GM12878 (cell line): ENCODE measurements at regions not wholly inside any gene's neighbourhood (a gene's known extent, or its start where the extent isn't known, plus 50 kb on each side); places are given as distances from the start of the nearest gene placed in this dataset.

Experiments used
- CTCF ChIP-seq, 3 experiments: IDR thresholded peaks in 2 of 3; conservative IDR thresholded peaks in 1 of 3; 2 replicates each; pipeline ENCODE4 v1.5.1; 2011; ENCODE audit warnings: low read depth in 3 of 3, low read length in 3 of 3, mild to moderate bottlenecking in 3 of 3, control low read depth in 2 of 3, moderate library complexity in 2 of 3, inconsistent platforms in 1 of 3, mixed read lengths in 1 of 3; ENCODE audit not compliant: control insufficient read depth in 2 of 3, insufficient read depth in 1 of 3; ENCODE audit errors: extremely low read depth in 1 of 3
- FOXM1 ChIP-seq: IDR thresholded peaks from 2 replicates; pipeline ENCODE4 v1.6.1; 2012; ENCODE audit warnings: low read depth, mild to moderate bottlenecking, inconsistent platforms, low read length, moderate library complexity
- MEF2A ChIP-seq: IDR thresholded peaks from 2 replicates; pipeline ENCODE4 v1.6.1; 2011; ENCODE audit warnings: low read depth, mild to moderate bottlenecking, low read length, moderate library complexity; ENCODE audit not compliant: insufficient read depth
- MLLT1 ChIP-seq: fragments of 450-650 bp; IDR thresholded peaks from 2 replicates; pipeline ENCODE4 v1.6.1; 2016; ENCODE audit warnings: mild to moderate bottlenecking
- SIN3A ChIP-seq: IDR thresholded peaks from 2 replicates; pipeline ENCODE4 v1.6.1; 2012; ENCODE audit warnings: low read depth, low read length, improper control_type of control experiment
- SMC3 ChIP-seq: IDR thresholded peaks from 2 replicates; pipeline ENCODE4 v1.6.1; 2011; ENCODE audit warnings: low read length, improper control_type of control experiment, borderline replicate concordance
- TAF1 ChIP-seq: IDR thresholded peaks from 2 replicates; pipeline ENCODE4 v1.6.1; 2011; ENCODE audit warnings: mild to moderate bottlenecking, low read depth, low read length, borderline replicate concordance
- TCF12 ChIP-seq: IDR thresholded peaks from 2 replicates; pipeline ENCODE4 v1.6.1; 2011; ENCODE audit warnings: low read depth, mild to moderate bottlenecking, low read length
- YY1 ChIP-seq: IDR thresholded peaks from 2 replicates; pipeline ENCODE4 v1.6.1; 2011; ENCODE audit warnings: low read depth, mild to moderate bottlenecking, low read length

GRCh38 chr3:178415384-178415783, 120.9 kb upstream of the KCNMB2 start:
- TF ChIP-seq TAF1 (no peak), CTCF (IDR thresholded peaks at IDR 0.05 in 2 of 3, conservative IDR thresholded peaks at IDR 0.05 in 1 of 3; ENCODE audit: control insufficient read depth in 2 of 3, extremely low read depth in 1 of 3, insufficient read depth in 1 of 3, low read depth in 3 of 3, low read length in 3 of 3) (no peak), SIN3A (no peak), TCF12 (no peak), MLLT1 (no peak), YY1 (no peak), MEF2A (no peak), SMC3 (no peak), FOXM1 (no peak)
